NCI-H2029 treated with DMSO at 0.1 percent for 48 hours (cell line): ENCODE measurements at regions not wholly inside any gene's neighbourhood (a gene's known extent, or its start where the extent isn't known, plus 50 kb on each side); places are given as distances from the start of the nearest gene placed in this dataset.
A peak's percentile ranks its signal among the peaks of the same experiment; 100 is the strongest.

Experiments used
- DNase-seq: peaks from one replicate; lab custom pipeline; 2025; lab: John Stamatoyannopoulos, UW

- no peak for DNase-seq
These were observed 55.7 kb upstream of the OR5AN1 start for GRCh38 chr11:59302991-59303390.

- no peak for DNase-seq
These were observed 63.3 kb upstream of the OR5AN1 start for GRCh38 chr11:59295435-59295834.

- no peak for DNase-seq
These were observed 66.1 kb upstream of the OR5AN1 start for GRCh38 chr11:59292611-59293010.

- DNase-seq = no peak
These were observed 67.5 kb upstream of the OR5AN1 start for GRCh38 chr11:59291228-59291627.

GRCh38 chr11:59289356-59290181, 69.1 kb upstream of the OR5AN1 start:
- no peak for DNase-seq

GRCh38 chr11:59285716-59286260, 72.9 kb upstream of the OR5AN1 start:
- no peak for DNase-seq

GRCh38 chr11:59284773-59285129, 72.0 kb upstream of the MPEG1 start:
- DNase-seq = no peak

- DNase-seq = peak; percentile 75
These were observed 71.4 kb upstream of the MPEG1 start for GRCh38 chr11:59283825-59284772.

GRCh38 chr11:59283311-59283710, 70.6 kb upstream of the MPEG1 start:
- peak; percentile 44 for DNase-seq

- DNase-seq = no peak
These were observed 68.5 kb upstream of the MPEG1 start for GRCh38 chr11:59281177-59281576.

- DNase-seq = peak; percentile 78
These were observed 60.7 kb upstream of the MPEG1 start for GRCh38 chr11:59273373-59273841.

- no peak for DNase-seq
These were observed 60.1 kb upstream of the MPEG1 start for GRCh38 chr11:59272771-59273372.

GRCh38 chr11:59271811-59272327, 59.1 kb upstream of the MPEG1 start:
- DNase-seq = no peak

- peak; percentile 67 for DNase-seq
These were observed 58.6 kb upstream of the MPEG1 start for GRCh38 chr11:59271247-59271755.

- no peak for DNase-seq
These were observed 55.2 kb upstream of the MPEG1 start for GRCh38 chr11:59267736-59268475.

- no peak for DNase-seq
These were observed 54.5 kb upstream of the MPEG1 start for GRCh38 chr11:59267196-59267595.

- DNase-seq = no peak
These were observed 53.8 kb upstream of the MPEG1 start for GRCh38 chr11:59266491-59266890.

- DNase-seq = no peak
These were observed 53.0 kb upstream of the MPEG1 start for GRCh38 chr11:59265735-59266134.

- no peak for DNase-seq
These were observed 52.0 kb upstream of the MPEG1 start for GRCh38 chr11:59264736-59265135.

GRCh38 chr11:59263225-59263894, 50.6 kb upstream of the MPEG1 start:
- DNase-seq = peak; percentile 50
